ENCODE measurements at regions not wholly inside any gene's neighbourhood (a gene's known extent, or its start where the extent isn't known, plus 50 kb on each side); places are given as distances from the start of the nearest gene placed in this dataset.
"Not testable (repeated sequence)": the region's sequence is repeated elsewhere in the genome, so short reads cannot be mapped to it uniquely, and the experiment has no call there.

DNA sequence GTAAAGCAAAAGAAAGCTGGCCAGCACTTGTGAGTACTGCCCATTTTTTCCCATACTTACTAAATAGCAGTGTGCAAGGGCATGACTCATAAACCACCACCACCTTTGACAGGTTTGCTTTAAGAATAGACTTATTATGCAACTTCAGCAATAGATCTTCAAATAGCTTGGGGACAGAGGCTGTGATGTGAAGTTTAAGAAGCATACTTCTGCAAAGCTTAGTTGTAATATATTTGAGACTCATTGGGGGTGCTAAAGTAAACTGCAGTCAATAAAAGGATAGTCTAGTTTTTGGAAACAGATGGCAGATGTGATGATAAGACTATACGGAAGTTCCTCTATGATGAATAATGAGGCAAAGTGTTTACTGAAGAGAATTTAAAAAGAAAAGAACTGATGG lies 210.0 kb downstream of the PLA2G4A start:
- DNase-seq = peak; percentile 5

DNA sequence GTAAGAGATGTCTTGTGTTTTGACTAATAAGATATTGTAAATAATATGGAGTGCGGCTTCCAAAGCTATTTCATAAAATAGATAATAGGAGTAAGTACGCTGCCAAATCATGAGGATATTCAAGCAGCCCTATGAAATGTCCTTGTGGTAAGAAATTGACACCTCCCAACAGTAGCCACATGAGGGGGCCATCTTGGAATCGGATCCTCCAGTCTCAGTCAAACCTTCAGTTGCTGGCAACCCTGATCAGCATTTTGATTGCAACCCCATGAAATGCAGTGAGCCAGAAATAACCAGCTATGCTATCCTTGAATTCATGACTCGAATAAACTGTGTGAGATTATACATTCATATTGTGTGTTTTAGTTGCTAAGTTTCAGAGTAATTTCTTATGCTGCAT lies 212.4 kb downstream of the PLA2G4A start:
- no peak for DNase-seq

DNA sequence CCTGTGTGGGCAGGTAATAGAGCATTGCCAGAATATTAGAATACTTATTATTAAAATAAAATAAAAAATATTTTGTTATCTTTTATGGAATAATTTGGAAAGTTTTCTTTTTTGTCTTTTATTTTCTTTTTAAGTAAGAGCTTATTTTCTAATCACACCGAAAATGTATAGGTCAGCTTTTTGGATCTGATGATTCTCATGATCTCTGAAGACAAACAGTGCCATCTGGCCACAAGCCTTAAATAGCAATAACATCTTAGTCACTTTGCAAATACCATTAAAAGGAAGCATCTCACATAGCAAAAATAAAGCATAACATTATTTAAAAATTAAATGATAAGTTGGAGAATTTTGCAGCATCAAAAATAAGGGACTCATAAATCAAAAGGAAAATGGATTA lies 213.8 kb downstream of the PLA2G4A start:
- no peak for DNase-seq

DNA sequence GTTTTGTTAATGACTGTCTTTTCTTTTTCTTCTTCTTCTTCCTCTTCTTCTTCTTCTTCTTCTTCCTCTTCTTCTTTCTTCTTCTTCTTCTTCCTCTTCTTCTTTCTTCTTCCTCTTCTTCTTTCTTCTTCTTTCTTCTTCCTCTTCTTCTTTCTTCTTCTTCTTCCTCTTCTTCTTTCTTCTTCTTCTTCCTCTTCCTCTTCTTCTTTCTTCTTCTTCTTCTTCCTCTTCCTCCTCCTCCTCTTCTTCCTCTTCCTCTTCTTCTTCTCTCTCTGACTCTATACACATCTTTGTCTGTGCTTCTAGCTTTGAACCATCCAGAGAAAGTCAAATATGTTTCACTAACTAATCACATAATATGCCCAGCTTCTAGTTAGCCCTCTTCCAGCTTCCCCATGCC lies 214.7 kb downstream of the PLA2G4A start:
- DNase-seq = not testable (repeated sequence)

- DNase-seq = no peak
Measured at GRCh38 chr1:187044411-187044810, 215.7 kb downstream of the PLA2G4A start.

- DNase-seq = no peak
Measured at GRCh38 chr1:187045371-187045770, 216.6 kb downstream of the PLA2G4A start.

- DNase-seq = no peak
Measured at GRCh38 chr1:187046293-187046692, 217.5 kb downstream of the PLA2G4A start.

GRCh38 chr1:187047298-187047697 lies 218.5 kb downstream of the PLA2G4A start:
- no peak for DNase-seq

DNA sequence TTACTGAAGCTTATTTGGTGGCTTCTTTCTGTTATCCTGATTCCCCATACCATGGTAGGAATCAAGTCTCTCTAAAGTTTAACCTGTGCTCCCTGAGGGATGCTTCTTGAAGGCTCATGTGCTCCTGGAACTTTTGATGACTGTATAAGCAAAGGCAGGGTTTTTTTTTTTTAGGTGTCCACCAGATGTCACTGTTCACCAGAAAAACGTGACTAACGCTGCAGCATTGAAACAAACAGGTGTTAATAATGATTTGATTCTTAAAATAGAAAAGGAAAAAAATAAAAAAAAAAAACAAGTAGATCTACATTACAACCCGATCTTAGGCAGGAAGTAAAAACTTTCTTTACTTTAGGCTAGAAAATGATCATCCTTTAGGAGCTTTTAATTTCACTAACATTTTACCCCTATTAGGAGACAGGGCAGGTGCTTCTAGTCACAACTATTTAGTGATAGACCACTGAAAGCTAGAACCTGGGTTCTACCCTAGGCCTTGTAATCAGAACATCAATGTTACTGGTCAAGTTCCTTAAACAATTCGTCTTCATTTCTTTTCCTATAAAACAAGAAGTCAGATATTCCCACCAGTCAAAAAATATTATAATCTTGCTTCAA lies 223.0 kb downstream of the PLA2G4A start:
- peak; percentile 69 for DNase-seq

DNA sequence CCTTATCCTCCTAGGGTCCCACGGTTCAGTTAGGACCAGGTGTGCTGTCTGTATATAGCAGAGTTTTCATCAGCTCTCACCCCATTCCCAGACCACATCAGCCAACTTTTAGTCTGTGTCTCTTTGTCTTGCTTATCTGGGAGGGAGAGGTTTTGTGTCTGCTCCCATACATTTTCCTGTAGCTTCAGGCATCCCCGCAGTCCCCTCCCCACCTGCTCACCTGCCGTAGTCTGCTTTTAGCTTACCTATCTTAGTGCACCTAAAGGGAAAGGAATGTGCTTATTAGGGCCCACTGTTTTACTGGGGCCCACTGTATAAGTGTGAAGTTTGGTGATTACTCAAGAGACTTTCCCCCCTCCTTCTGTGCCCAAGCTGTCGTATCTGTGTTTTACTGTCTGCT lies 225.1 kb downstream of the PLA2G4A start:
- DNase-seq = no peak

DNA sequence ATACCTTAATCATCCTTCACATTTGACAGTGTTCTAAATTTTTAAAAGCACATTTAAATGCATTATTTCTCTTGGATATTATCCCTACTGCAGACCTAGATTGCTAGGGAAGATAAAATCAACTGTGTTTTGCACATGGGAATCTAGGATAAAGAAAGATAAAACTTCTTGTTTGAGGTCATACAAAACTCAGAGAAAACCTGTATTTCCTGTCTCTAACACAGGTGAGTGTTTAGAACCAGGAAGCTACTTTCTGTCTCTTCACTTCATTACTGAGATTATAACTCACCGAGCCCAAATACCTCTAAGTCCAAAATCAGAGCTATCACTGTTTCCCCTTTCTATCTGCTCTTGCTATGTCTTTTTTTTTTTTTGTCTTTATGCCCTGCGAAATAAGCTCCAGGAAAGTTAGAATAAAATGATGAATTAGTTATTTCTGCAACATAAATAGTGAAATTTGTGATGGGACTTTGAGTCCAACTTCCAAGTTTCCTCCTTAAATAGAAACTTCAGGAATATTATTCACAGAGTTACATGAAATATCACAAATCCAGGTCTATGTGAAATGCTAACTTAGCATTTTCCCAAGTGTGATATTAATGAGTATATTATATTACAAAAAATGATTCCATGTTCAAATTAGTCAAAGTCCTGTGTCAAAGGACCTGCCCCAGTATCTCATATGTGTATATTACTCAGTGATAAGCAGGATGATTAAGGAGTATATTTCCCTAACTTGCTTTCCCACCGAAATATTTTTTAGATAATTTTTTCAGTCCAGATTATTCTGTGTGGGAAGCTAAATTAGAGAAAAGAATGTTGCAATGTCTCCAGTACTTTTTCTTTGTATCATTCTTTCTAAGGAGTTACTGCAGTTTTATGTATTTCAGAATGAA lies 226.4 kb downstream of the PLA2G4A start:
- DNase-seq = no peak

- no peak for DNase-seq
Measured at GRCh38 chr1:187063271-187063670, 234.5 kb downstream of the PLA2G4A start.

GRCh38 chr1:187067160-187067559 lies 238.4 kb downstream of the PLA2G4A start:
- no peak for DNase-seq

GRCh38 chr1:187070076-187070475 lies 241.3 kb downstream of the PLA2G4A start:
- no peak for DNase-seq

DNA sequence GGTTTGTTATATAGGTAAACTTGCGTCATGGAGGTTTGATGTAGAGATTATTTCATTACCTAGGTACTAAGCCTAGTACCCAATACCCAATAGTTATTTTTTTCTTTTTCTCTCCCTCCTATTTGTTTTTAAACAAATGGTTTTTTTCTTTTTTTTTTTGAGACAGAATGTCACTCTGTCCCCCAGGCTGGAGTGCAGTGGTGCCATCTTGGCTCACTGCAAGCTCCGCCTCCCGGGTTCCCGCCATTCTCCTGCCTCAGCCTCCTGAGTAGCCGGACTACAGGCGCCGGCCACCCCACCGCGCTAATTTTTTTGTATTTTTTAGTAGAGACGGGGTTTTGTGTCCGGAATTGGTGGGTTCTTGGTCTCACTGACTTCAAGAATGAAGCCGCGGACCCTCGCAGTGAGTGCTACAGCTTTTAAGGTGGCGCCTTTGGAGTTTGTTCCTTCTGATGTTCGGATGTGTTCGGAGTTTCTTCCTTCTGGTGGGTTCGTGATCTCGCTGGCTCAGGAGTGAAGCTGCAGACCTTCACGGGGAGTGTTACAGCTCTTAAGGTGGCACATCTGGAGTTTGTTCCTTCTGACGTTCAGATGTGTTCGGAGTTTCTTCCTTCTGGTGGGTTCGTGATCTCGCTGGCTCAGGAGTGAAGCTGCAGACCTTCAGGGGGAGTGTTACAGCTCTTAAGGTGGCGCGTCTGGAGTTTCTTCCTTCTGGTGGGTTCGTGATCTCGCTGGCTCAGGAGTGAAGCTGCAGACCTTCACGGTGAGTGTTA lies 243.7 kb downstream of the PLA2G4A start:
- not testable (repeated sequence) for DNase-seq

DNA sequence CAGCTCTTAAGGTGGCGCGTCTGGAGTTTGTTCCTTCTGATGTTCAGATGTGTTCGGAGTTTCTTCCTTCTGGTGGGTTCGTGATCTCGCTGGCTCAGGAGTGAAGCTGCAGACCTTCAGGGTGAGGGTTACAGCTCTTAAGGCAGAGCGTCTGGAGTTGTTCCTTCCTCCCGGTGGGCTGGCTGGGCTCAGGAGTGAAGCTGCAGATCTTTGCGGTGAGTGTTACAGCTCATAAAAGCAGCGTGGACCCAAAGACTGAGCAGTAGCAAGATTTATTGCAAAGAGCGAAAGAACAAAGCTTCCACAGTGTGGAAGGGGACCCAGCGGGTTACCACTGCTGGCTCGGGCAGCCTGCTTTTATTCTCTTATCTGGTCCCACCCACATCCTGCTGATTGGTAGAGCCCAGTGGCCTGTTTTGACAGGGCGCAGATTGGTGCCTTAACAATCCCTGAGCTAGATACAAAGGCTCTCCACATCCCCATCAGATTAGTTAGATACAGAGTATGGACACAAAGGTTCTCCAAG lies 244.3 kb downstream of the PLA2G4A start:
- DNase-seq = not testable (repeated sequence)

DNA sequence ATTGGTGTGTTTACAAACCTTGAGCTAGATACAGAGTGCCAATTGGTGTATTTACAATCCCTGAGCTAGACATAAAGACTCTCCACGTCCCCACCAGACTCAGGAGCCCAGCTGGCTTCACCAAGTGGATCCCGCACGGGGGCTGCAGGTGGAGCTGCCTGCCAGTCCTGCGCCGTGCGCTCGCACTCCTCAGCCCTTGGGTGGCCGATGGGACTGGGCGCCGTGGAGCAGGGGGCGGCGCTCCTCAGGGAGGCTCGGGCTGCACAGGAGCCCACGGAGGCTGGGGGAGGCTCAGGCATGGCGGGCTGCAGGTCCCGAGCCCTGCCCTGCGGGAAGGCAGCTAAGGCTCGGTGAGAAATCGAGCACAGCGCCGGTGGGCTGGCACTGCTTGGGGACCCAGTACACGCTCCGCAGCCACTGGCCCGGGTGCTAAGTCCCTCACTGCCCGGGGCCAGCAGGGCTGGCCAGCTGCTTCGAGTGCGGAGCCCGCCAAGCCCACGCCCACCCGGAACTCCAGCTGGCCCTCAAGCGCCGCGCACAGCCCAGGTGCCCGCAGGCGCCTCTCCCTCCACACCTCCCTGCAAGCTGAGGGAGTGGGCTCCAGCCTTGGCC lies 245.0 kb downstream of the PLA2G4A start:
- DNase-seq = not testable (repeated sequence)

DNA sequence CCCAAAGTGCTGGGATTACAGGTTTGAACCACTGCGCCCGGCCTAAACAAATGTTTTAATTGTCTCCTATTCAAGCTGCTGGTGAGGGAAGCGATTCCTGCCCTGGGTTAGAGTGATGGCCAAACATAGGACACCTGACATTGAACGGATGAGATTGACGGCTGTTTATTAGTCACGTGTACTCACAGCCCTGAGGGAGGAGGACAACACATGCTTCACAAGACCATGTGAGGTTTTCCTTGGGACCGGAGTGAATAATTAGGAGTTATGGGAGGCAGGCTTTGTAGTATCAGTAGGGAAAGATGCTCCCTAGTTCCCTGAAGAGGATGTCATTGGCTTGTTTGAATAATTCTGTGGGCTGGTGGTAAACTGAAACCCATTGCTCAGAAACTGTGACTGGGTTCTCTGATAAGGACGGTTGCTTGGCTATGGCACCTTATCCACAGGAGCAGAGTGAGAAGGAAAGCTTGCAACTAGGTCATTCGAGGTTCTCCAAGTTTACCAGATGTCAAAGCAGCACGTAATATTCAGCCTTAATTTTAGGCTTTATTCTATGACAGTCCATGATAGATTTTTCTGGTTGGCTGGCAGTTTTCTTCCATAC lies 245.8 kb downstream of the PLA2G4A start:
- DNase-seq = no peak

- no peak for DNase-seq
Measured at GRCh38 chr1:187076922-187077321, 248.2 kb downstream of the PLA2G4A start.

- DNase-seq = no peak
Measured at GRCh38 chr1:187078321-187078720, 249.6 kb downstream of the PLA2G4A start.

DNA sequence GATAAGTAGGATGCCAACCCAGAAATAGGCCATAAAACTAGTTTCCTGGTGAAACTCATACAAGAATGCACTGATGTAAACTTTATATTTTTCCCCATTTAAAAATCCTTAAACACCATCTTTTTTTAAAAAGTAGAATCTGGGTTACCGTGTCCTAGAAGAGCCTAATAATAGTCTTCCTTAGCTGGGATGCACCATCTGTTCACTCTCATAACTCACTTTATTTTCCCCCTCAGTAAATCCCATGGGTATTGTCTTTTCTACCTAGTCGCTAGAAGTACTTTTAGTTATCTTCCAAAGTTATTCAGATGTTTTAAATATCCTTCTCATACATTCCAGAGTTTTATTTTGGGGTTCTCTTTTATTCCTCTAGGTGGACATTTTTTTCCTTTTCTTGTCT lies 250.2 kb downstream of the PLA2G4A start:
- no peak for DNase-seq

DNA sequence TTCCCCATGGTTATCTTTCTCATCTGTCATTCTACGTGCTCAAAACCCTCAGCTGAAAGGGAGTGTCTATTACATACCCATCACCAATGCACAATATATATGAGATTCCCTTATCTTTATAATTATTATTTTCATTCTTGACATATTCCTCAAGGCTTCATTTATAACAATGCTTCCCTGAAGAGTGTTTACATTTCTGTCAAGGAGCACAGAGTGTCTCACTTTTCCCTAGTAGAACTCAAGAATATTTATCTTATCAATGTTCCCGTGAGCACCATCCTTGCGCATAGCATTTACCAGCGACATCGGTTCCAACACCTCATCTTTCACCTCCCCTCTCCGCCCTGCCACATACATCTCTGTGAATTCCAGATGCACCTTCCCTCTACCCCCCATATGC lies 250.6 kb downstream of the PLA2G4A start:
- DNase-seq = no peak

Measured in dermis blood vessel endothelial cell (primary cell).